Loucy (cell line): ENCODE measurements at regions not wholly inside any gene's neighbourhood (a gene's known extent, or its start where the extent isn't known, plus 50 kb on each side); places are given as distances from the start of the nearest gene placed in this dataset.

Experiments used
- EZH2phosphoT487 ChIP-seq: fragments of 200-600 bp; IDR thresholded peaks from 2 replicates; pipeline ENCODE4 v1.6.1; 2018; ENCODE audit warnings: antibody characterized with exemption, mild to moderate bottlenecking, moderate library complexity, borderline replicate concordance
- TF ChIP-seq, protein P1 (sequence below): fragments of 200-600 bp; sonication (generic); conservative IDR thresholded peaks from 2 replicates; pipeline ENCODE4 v1.5.1; 2014; ENCODE audit warnings: mild to moderate bottlenecking, antibody characterized with exemption, low read length

DNA sequence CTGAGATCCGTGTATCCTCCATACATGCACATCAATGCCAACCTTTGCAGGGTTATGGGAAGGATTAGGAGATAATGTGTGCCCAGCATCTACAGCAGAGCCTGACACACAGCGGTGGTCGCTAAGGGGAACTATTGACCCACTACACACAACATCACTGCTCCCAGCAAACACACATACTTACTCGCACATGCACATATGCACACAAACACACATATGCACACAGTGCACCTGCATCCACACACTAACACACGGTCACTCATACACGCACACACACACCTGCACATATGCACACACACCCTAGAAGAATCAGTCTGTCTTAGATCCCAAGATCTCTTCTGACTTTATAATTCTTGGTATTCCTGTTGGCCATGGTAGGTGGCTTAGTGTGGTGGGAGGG lies 118.3 kb downstream of the GYPC start:
- TF ChIP-seq, protein P1, sequence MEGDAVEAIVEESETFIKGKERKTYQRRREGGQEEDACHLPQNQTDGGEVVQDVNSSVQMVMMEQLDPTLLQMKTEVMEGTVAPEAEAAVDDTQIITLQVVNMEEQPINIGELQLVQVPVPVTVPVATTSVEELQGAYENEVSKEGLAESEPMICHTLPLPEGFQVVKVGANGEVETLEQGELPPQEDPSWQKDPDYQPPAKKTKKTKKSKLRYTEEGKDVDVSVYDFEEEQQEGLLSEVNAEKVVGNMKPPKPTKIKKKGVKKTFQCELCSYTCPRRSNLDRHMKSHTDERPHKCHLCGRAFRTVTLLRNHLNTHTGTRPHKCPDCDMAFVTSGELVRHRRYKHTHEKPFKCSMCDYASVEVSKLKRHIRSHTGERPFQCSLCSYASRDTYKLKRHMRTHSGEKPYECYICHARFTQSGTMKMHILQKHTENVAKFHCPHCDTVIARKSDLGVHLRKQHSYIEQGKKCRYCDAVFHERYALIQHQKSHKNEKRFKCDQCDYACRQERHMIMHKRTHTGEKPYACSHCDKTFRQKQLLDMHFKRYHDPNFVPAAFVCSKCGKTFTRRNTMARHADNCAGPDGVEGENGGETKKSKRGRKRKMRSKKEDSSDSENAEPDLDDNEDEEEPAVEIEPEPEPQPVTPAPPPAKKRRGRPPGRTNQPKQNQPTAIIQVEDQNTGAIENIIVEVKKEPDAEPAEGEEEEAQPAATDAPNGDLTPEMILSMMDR, result no peak
- no peak for TF ChIP-seq EZH2phosphoT487
